WTC11 (cell line): ENCODE measurements at regions not wholly inside any gene's neighbourhood (a gene's known extent, or its start where the extent isn't known, plus 50 kb on each side); places are given as distances from the start of the nearest gene placed in this dataset.

Source experiments
- ATAC-seq: fragments of 200-7000 bp; cut with Tn5 transposase; 2 replicates; pipeline ENCODE4 v1.10.0; 2021; ENCODE audit warnings: mild to moderate bottlenecking, moderate library complexity
- CTCF ChIA-PET: fragments of 300-600 bp; sonication (Branson Sonifier 250); formaldehyde crosslinking; loops from one replicate; lab custom pipeline; 2021; ENCODE audit warnings: antibody characterized with exemption; lab: Charles Lee
- POLR2A ChIA-PET: fragments of 350-600 bp; sonication (Branson Sonifier 250); formaldehyde crosslinking; loops from one replicate; lab custom pipeline; 2021; ENCODE audit warnings: antibody characterized with exemption; lab: Charles Lee
- DNase-seq: peaks from one replicate; pipeline ENCODE4 v3.0.0; 2021; ENCODE audit warnings: low spot score
- H3K27ac Mint-ChIP-seq: 2 replicates; pipeline ENCODE4 v1.8.0; 2021; ENCODE audit warnings: mixed read lengths
- H3K27me3 Mint-ChIP-seq: 2 replicates; pipeline ENCODE4 v1.8.0; 2021; ENCODE audit warnings: low read depth, mild to moderate bottlenecking, moderate library complexity, mixed read lengths
- H3K36me3 Mint-ChIP-seq: 2 replicates; pipeline ENCODE4 v1.8.0; 2021; ENCODE audit warnings: mixed read lengths
- H3K4me1 Mint-ChIP-seq: 2 replicates; pipeline ENCODE4 v1.8.0; 2022; ENCODE audit warnings: mixed read lengths
- H3K4me3 Mint-ChIP-seq: 2 replicates; pipeline ENCODE4 v1.8.0; 2021; ENCODE audit warnings: mild to moderate bottlenecking, moderate library complexity, mixed read lengths
- H3K9me3 Mint-ChIP-seq: 2 replicates; pipeline ENCODE4 v1.8.0; 2021; ENCODE audit warnings: mixed read lengths
- ESRRA ChIP-seq: sonication (generic); formaldehyde crosslinking; IDR thresholded peaks from 2 replicates; pipeline ENCODE4 v1.8.1; 2022; ENCODE audit warnings: mild to moderate bottlenecking, missing genetic modification reagents, borderline replicate concordance
- FOXP4 ChIP-seq: sonication (generic); formaldehyde crosslinking; IDR thresholded peaks from 2 replicates; pipeline ENCODE4 v1.8.0; 2022; ENCODE audit warnings: mild to moderate bottlenecking, missing genetic modification reagents
- GTF2I ChIP-seq: fragments of 250-450 bp; sonication (Bioruptor Pico); conservative IDR thresholded peaks from 2 replicates; pipeline ENCODE4 v1.4.0; 2021; ENCODE audit warnings: mild to moderate bottlenecking
- NFE2L1 ChIP-seq: sonication (generic); formaldehyde crosslinking; IDR thresholded peaks from 2 replicates; pipeline ENCODE4 v1.8.1; 2023; ENCODE audit warnings: missing genetic modification reagents
- NR1H2 ChIP-seq: sonication (generic); formaldehyde crosslinking; IDR thresholded peaks from 2 replicates; pipeline ENCODE4 v1.9.0; 2021; ENCODE audit warnings: mild to moderate bottlenecking, moderate library complexity, missing genetic modification reagents
- NR2C2 ChIP-seq: sonication (generic); formaldehyde crosslinking; IDR thresholded peaks from 2 replicates; pipeline ENCODE4 v1.8.0; 2022; ENCODE audit warnings: mild to moderate bottlenecking, missing genetic modification reagents
- PRRX2 ChIP-seq: fragments of 250-450 bp; sonication (Bioruptor Pico); IDR thresholded peaks from 2 replicates; pipeline ENCODE4 v1.8.0; 2021; ENCODE audit warnings: mild to moderate bottlenecking
- ZNF138 ChIP-seq: sonication (generic); formaldehyde crosslinking; conservative IDR thresholded peaks from 2 replicates; pipeline ENCODE4 v1.8.1; 2022; ENCODE audit warnings: mild to moderate bottlenecking, moderate library complexity, missing genetic modification reagents
- ZNF232 ChIP-seq: sonication (generic); formaldehyde crosslinking; IDR thresholded peaks from 2 replicates; pipeline ENCODE4 v1.8.0; 2022; ENCODE audit warnings: mild to moderate bottlenecking, missing genetic modification reagents
- ZNF512 ChIP-seq: sonication (generic); formaldehyde crosslinking; IDR thresholded peaks from 2 replicates; pipeline ENCODE4 v1.8.1; 2022; ENCODE audit warnings: missing genetic modification reagents, borderline replicate concordance
- TF ChIP-seq, protein P1 (sequence below): fragments of 250-450 bp; sonication (Bioruptor Pico); IDR thresholded peaks from 2 replicates; pipeline ENCODE4 v1.8.0; 2021; ENCODE audit warnings: mild to moderate bottlenecking
- TF ChIP-seq, protein P2 (sequence below): sonication (generic); formaldehyde crosslinking; IDR thresholded peaks from 2 replicates; pipeline ENCODE4 v1.8.1; 2023; ENCODE audit warnings: mild to moderate bottlenecking, moderate library complexity, missing genetic modification reagents

DNA sequence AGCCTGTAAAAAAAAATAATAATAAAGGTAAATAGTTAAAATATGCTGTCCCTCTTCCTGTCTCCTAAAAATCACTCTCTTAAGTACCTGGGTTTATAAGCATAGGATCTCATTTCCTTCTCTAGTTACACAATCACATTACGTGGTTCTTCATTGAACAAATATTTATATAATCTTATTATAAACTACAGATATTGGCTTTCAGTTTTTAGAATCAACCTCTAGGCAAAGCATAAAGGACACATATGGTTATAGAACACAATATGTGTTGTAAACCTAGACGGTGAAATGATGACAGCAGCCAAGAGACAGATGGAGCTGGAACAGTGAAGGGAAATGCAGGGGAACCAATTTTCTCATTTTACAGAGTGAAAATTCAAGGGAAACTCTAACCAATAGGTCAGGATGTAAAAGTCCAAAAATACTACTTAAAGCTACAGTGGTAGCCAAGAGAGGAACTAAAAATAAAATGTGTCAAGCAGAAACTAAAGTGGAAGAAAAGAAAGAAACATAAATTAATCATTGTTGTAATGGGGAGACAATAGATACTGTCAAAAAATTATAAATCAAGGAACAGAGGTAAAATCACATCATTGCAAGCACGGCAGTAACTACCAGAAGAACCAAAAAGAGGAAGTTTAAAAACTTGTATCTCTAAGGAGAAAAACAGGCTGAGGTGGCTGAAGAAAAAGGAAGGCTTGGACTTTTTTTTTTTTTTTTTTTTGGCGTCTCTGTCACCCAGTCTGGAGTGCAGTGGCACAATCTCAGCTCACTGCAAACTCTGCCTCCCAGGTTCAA, 82.8 kb upstream of the CDYL start:
- H3K4me3 Mint-ChIP-seq: no peak overlapping the region
- no peak for ATAC-seq
- H3K27ac Mint-ChIP-seq: no peak overlapping the region
- TF ChIP-seq ESRRA (CRISPR knock-in tag) (no peak), PRRX2 (no peak)
- TF ChIP-seq, protein P1, sequence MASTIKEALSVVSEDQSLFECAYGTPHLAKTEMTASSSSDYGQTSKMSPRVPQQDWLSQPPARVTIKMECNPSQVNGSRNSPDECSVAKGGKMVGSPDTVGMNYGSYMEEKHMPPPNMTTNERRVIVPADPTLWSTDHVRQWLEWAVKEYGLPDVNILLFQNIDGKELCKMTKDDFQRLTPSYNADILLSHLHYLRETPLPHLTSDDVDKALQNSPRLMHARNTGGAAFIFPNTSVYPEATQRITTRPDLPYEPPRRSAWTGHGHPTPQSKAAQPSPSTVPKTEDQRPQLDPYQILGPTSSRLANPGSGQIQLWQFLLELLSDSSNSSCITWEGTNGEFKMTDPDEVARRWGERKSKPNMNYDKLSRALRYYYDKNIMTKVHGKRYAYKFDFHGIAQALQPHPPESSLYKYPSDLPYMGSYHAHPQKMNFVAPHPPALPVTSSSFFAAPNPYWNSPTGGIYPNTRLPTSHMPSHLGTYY: no peak
- DNase-seq: no peak
- peaks cover 17% of the 10 kb centered on the region; the same call in 1 of the 2 replicates for H3K9me3 Mint-ChIP-seq
- H3K27me3 Mint-ChIP-seq: no peaks in the 10 kb centered on the region; the same call in 1 of the 2 replicates
- ChIA-PET POLR2A (no interaction called here), CTCF (interaction anchor here (0.6 kb wide), 1 partner anchor 39 kb away, joined by 3 read pairs; no protein-coding TSS in a partner anchor)
- no peaks in the 10 kb centered on the region for H3K4me1 Mint-ChIP-seq
- 0 out of 2 replicates have a peak, but pooled peaks cover 2% of the 10 kb centered on the region for H3K36me3 Mint-ChIP-seq

- Mint-ChIP-seq H3K27ac (no peak overlapping the region), H3K4me1 (no peaks in the 10 kb centered on the region), H3K27me3 (no peaks in the 10 kb centered on the region; the same call in 1 of the 2 replicates), H3K4me3 (no peak overlapping the region), H3K36me3 (0 out of 2 replicates have a peak, but pooled peaks cover 2% of the 10 kb centered on the region), H3K9me3 (peaks cover 17% of the 10 kb centered on the region; the same call in 1 of the 2 replicates)
- ATAC-seq (no peak), DNase-seq (no peak)
- ChIA-PET POLR2A (no interaction called here), CTCF (interaction anchor here (0.6 kb wide), 1 partner anchor 40 kb away, joined by 3 read pairs; no protein-coding TSS in a partner anchor)
- TF ChIP-seq ZNF138 (CRISPR knock-in tag) (no peak), NR2C2 (CRISPR knock-in tag) (no peak), ZNF512 (CRISPR knock-in tag) (no peak), NFE2L1 (CRISPR knock-in tag) (no peak)
Observed at GRCh38 chr6:4692664-4693063, 83.5 kb upstream of the CDYL start.

- ChIA-PET POLR2A (no interaction called here), CTCF (no interaction called here)
- DNase-seq (no peak), ATAC-seq (no peak)
- H3K9me3 Mint-ChIP-seq: peaks cover 11% of the 10 kb centered on the region; the same call in 1 of the 2 replicates
- no peak overlapping the region for H3K27ac Mint-ChIP-seq
- H3K27me3 Mint-ChIP-seq: no peaks in the 10 kb centered on the region; the same call in 1 of the 2 replicates
- H3K4me1 Mint-ChIP-seq: no peaks in the 10 kb centered on the region
- H3K36me3 Mint-ChIP-seq: 0 out of 2 replicates have a peak, but pooled peaks cover 2% of the 10 kb centered on the region
- no peak for TF ChIP-seq GTF2I (CRISPR knock-in tag)
- no peak for TF ChIP-seq ZNF138 (CRISPR knock-in tag)
- TF ChIP-seq, protein P2, sequence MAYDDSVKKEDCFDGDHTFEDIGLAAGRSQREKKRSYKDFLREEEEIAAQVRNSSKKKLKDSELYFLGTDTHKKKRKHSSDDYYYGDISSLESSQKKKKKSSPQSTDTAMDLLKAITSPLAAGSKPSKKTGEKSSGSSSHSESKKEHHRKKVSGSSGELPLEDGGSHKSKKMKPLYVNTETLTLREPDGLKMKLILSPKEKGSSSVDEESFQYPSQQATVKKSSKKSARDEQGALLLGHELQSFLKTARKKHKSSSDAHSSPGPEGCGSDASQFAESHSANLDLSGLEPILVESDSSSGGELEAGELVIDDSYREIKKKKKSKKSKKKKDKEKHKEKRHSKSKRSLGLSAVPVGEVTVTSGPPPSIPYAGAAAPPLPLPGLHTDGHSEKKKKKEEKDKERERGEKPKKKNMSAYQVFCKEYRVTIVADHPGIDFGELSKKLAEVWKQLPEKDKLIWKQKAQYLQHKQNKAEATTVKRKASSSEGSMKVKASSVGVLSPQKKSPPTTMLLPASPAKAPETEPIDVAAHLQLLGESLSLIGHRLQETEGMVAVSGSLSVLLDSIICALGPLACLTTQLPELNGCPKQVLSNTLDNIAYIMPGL (CRISPR knock-in tag): no peak
- no peak for TF ChIP-seq FOXP4 (CRISPR knock-in tag)
- TF ChIP-seq ZNF232 (CRISPR knock-in tag): no peak
- TF ChIP-seq NR1H2 (CRISPR knock-in tag): no peak
- TF ChIP-seq ESRRA (CRISPR knock-in tag): no peak
- H3K4me3 Mint-ChIP-seq: no peak overlapping the region
Observed at GRCh38 chr6:4687989-4688947, 87.9 kb upstream of the CDYL start.
